ENCODE measurements at regions not wholly inside any gene's neighbourhood (a gene's known extent, or its start where the extent isn't known, plus 50 kb on each side); places are given as distances from the start of the nearest gene placed in this dataset.

DNA sequence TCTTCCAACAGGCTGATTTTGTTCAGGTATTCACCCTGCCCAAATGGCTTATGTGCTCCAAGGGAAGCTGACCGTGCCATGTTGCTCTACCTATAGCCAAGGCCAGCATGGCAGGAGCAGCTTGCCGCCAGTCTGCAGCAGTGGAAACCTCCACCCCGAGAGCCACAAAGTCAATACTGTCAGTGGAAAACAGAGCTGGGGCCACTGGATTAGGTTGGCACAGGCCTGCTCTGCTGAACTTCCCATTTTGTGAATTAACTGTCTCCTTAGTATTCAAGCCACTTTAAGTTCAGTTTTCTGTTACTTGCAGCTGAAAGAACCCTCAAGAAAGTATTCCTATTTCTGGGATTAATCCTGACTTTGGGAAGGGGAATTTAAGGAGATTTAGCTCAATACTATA is 63.8 kb upstream of the XCR1 start:
- TF ChIP-seq, protein P1, sequence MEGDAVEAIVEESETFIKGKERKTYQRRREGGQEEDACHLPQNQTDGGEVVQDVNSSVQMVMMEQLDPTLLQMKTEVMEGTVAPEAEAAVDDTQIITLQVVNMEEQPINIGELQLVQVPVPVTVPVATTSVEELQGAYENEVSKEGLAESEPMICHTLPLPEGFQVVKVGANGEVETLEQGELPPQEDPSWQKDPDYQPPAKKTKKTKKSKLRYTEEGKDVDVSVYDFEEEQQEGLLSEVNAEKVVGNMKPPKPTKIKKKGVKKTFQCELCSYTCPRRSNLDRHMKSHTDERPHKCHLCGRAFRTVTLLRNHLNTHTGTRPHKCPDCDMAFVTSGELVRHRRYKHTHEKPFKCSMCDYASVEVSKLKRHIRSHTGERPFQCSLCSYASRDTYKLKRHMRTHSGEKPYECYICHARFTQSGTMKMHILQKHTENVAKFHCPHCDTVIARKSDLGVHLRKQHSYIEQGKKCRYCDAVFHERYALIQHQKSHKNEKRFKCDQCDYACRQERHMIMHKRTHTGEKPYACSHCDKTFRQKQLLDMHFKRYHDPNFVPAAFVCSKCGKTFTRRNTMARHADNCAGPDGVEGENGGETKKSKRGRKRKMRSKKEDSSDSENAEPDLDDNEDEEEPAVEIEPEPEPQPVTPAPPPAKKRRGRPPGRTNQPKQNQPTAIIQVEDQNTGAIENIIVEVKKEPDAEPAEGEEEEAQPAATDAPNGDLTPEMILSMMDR (IDR thresholded peaks at IDR 0.05), result no peak
- no peak for TF ChIP-seq POLR2A (IDR thresholded peaks at IDR 0.05)

Data from uterus (tissue), 2 donors.